Fibroblast of skin of scalp (primary cell): ENCODE measurements at regions not wholly inside any gene's neighbourhood (a gene's known extent, or its start where the extent isn't known, plus 50 kb on each side); places are given as distances from the start of the nearest gene placed in this dataset.
A peak's percentile ranks its signal among the peaks of the same experiment; 100 is the strongest.

Experiments used
- DNase-seq: peaks from one replicate; pipeline ENCODE4 v3.0.0-alpha.2; 2013

DNA sequence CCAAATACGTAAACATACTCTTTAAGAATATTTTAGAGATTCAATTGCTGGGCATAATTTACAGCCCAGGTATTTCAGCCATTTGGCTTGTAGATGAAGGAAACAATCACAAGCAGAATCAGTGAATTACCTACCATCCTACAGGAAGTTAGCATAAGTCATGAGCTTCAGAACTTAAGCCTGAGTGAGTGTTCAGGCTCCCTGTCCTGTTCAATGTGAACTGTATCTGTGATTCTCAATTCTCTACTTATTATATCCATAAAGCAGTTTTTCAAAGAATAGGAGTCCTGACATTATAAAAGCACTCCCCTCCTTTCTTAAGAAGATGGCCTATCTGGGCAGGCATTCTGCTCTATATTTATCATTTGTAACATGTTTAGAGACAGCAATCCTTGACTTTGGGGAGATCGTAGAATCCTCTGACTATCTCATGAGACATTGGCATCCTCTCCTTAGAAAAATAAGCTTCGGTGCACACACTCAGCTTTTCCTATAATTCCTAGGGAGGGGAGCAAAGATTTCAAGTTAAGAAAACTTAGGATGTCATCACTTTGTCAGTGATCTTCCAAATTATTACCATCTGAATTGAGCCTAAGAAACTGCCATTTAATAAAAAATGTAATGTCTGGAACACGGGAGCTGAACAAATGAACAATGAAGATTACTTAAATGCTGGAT is 645.2 kb upstream of the IGFBP3 start:
- peak; percentile 84 for DNase-seq

GRCh38 chr7:46565253-46566096 is 644.4 kb upstream of the IGFBP3 start:
- no peak for DNase-seq

- peak; percentile 83 for DNase-seq
Observed at GRCh38 chr7:46559194-46559832, 638.2 kb upstream of the IGFBP3 start.

DNA sequence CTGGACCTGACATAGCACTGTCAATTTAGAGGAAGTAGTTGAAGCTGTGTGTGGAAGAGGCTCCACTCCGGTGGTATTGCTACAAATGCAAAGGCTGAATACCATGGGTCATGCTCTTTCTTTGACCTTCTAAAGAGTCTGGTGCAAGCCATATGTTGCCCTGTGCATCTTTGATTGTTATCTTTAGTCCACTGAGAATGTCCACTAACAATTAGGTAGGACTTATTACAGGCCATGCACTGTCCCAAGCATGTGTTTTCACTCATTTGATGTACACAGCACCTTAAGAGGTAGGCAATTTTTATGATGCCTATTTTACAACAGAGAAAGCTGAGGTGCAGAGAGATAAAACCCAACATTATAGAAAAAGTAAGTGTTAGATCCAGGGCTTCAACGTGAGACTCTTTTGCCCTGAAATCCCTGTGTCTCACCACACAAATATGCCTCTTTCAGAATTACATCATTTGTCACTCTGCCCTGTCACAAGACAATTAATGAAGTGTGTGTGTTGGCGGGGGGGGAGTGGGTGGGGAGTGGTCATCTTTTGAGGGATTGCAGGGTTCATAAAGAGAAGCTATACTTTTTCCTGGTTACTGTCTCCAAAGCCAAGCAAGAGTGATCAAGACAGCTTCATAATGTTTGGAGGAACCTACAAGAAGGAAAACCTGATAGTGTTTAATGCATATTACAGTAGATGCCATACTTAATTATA is 637.6 kb upstream of the IGFBP3 start:
- peak; percentile 74 for DNase-seq

DNA sequence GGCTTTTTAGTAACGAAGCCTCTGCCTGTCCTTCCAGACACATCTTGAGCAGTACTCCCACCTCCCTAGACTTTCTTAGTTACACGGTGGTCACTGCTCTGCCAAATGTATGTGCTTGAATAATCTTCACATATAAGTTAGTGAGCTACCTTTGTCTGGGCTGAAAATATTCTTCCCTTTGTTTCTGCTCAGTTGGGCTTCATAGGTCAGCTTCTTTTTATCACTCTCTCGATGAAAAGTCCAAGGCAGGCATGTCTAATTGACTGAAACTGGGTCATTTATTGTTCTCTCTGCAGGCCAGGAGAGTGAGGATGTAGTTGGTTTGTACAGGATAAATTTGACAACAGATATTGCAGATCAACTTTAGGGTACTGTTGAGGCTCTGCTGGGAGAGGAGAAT is 636.7 kb upstream of the IGFBP3 start:
- no peak for DNase-seq

DNA sequence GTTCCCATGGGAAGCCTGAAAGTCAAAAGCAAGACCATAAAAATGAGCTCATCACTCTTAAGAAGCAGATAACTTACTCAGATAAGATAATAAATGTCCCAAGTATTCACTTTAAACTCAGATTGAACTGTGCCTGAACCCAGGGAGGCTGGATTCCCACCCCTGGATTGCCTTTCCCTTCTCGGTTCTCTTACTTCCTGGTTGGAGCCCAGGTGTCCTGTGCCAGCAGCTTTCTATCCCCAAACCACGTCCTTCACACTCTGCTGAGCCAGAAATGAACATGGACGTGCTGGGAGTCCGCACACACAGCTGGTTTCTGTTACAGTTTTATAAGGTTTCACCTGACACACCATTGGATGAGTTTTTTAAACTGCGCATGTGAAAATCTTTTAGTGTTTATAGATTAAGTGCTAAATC is 636.2 kb upstream of the IGFBP3 start:
- DNase-seq, result no peak

GRCh38 chr7:46554688-46555422 is 633.8 kb upstream of the IGFBP3 start:
- peak; percentile 57 for DNase-seq

GRCh38 chr7:46551603-46552002 is 630.5 kb upstream of the IGFBP3 start:
- no peak for DNase-seq

GRCh38 chr7:46550864-46551263 is 629.8 kb upstream of the IGFBP3 start:
- no peak for DNase-seq

- no peak for DNase-seq
Observed at GRCh38 chr7:46549892-46550639, 629.0 kb upstream of the IGFBP3 start.

DNA sequence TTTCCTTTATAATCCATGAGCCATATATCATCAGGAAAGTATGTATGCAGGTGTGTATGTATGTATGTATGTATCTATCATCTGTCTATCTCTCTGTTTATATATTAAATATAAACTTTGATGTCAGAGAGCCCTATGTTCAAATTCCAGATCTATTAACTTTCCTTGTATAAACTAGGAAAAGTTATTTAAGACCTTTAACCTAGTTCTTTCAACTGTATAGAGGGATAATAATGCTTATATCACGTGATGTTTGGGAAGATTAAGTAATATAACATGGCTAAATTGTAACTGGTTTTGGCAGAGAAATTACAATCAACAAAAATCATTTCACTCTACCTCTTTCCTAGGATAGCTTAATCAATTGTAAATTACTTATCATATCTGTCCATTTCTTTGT is 628.3 kb upstream of the IGFBP3 start:
- DNase-seq, result no peak

GRCh38 chr7:46547044-46547443 is 626.0 kb upstream of the IGFBP3 start:
- DNase-seq, result no peak

- DNase-seq, result peak; percentile 83
Observed at GRCh38 chr7:46545790-46546189, 624.7 kb upstream of the IGFBP3 start.

GRCh38 chr7:46544396-46545008 is 623.4 kb upstream of the IGFBP3 start:
- DNase-seq, result peak; percentile 74

DNA sequence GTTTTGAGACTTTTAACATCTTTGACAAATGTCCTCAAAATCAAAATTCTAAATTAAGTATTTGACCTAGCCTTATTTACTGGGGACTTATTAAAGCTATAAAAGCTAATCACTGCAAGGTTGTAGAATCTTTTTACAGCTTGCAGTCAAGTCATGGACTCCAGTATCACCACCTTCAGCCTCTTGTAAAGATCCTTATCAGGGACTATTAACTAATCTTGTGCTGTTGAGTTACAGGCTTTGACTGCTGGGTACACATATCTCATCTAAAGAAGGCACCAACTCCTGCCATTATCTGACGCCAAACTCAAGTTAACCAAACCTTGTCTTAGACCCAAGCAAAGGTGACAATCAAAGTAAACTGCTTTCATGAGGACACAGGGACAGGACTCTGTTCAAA is 621.0 kb upstream of the IGFBP3 start:
- no peak for DNase-seq

DNA sequence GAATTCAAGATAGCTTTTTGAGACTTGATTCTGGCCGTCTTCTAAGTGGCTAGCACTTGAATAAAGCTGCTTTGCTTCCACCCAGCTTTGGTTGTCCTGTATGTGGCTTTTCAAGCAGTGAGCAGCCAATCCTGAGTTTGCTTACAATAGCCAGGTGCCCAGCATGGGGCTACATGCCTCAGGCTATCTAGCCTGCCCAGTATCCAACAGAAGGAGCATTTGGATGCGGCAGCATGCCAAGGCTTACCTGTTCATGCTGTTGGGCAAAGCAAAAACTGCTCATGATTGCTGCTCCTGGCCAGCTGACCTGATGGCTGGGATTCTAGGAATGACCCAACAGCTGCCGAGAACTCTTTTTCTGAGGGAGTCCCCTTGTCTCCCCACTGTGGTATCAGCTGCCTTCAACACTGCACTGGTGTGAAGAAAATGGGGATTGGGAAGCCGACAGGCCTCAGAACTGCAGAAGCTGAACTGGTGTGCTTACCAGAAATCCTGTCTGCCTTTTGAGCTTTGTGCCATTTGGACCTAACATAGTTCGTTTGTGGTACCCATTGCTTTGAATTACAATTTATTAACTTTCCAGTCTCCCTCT is 618.9 kb upstream of the IGFBP3 start:
- DNase-seq, result no peak

DNA sequence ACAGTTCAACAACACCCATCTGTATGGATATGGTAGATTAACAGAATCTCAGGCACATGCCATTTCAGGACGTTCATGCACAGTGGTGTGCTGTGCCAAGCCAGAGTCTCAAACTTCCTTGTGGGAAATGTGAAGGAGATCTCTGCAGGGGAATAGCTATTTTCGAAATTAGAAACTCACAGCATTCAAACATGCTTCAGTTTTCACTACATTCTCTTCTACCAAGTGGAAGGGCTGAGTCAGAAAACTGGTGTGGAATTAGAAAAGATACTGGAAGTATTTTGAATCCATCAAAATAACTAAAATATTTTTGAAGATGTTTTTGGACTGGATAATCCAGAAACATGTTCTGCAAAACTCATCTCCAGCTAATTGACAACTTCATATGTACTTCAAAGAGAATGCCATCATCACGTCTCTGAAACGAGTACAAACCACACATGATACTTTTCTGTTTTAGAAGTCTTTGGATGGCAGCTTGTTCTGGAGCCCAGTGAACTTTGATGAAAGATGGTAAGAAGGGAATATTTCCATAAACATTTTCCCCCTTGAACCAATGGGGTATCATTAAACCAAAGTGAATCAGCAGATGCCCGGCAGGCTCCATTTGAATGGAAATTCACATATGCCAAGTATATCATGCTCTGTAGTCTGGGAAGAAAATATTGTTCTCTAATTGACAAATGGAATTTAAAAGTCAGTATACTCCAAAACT is 616.3 kb upstream of the IGFBP3 start:
- peak; percentile 76 for DNase-seq

- peak; percentile 86 for DNase-seq
Observed at GRCh38 chr7:46534664-46535588, 613.9 kb upstream of the IGFBP3 start.

DNA sequence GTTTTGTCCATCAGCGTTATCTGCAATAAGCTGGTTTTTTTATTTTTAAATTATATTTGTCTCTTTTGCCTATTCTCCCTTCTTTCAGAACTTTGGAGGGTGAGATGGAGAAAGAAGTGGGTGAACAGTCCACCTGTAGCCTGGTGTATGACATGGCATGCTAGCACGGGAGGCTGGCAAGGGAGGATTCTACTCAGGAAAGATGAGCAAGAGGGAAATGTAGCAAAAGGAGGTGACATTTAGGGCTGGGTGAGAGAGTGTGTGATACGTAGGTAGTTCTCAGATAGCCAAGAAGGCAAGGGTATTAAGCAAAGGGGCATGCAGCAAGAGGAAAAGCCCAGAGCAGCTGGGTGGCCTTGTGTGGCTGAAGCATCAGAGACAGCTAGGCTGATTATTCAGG is 612.9 kb upstream of the IGFBP3 start:
- DNase-seq, result no peak
